WTC11 (cell line): ENCODE measurements at regions not wholly inside any gene's neighbourhood (a gene's known extent, or its start where the extent isn't known, plus 50 kb on each side); places are given as distances from the start of the nearest gene placed in this dataset.

Experiments
- ATAC-seq: fragments of 200-7000 bp; cut with Tn5 transposase; 2 replicates; pipeline ENCODE4 v1.10.0; 2021; ENCODE audit warnings: mild to moderate bottlenecking, moderate library complexity
- CTCF ChIA-PET: fragments of 300-600 bp; sonication (Branson Sonifier 250); formaldehyde crosslinking; loops from one replicate; lab custom pipeline; 2021; ENCODE audit warnings: antibody characterized with exemption; lab: Charles Lee
- POLR2A ChIA-PET: fragments of 350-600 bp; sonication (Branson Sonifier 250); formaldehyde crosslinking; loops from one replicate; lab custom pipeline; 2021; ENCODE audit warnings: antibody characterized with exemption; lab: Charles Lee
- DNase-seq: peaks from one replicate; pipeline ENCODE4 v3.0.0; 2021; ENCODE audit warnings: low spot score
- H3K27ac Mint-ChIP-seq: 2 replicates; pipeline ENCODE4 v1.8.0; 2021; ENCODE audit warnings: mixed read lengths
- H3K27me3 Mint-ChIP-seq: 2 replicates; pipeline ENCODE4 v1.8.0; 2021; ENCODE audit warnings: low read depth, mild to moderate bottlenecking, moderate library complexity, mixed read lengths
- H3K36me3 Mint-ChIP-seq: 2 replicates; pipeline ENCODE4 v1.8.0; 2021; ENCODE audit warnings: mixed read lengths
- H3K4me1 Mint-ChIP-seq: 2 replicates; pipeline ENCODE4 v1.8.0; 2022; ENCODE audit warnings: mixed read lengths
- H3K4me3 Mint-ChIP-seq: 2 replicates; pipeline ENCODE4 v1.8.0; 2021; ENCODE audit warnings: mild to moderate bottlenecking, moderate library complexity, mixed read lengths
- H3K9me3 Mint-ChIP-seq: 2 replicates; pipeline ENCODE4 v1.8.0; 2021; ENCODE audit warnings: mixed read lengths
- FOXK1 ChIP-seq: sonication (generic); formaldehyde crosslinking; IDR thresholded peaks from 2 replicates; pipeline ENCODE4 v1.8.0; 2022; ENCODE audit warnings: mild to moderate bottlenecking, moderate library complexity, missing genetic modification reagents
- GABPB1 ChIP-seq: sonication (generic); formaldehyde crosslinking; IDR thresholded peaks from 2 replicates; pipeline ENCODE4 v1.8.1; 2023; ENCODE audit warnings: mild to moderate bottlenecking, missing genetic modification reagents
- JUN ChIP-seq: sonication (generic); formaldehyde crosslinking; IDR thresholded peaks from 2 replicates; pipeline ENCODE4 v1.8.0; 2023; ENCODE audit warnings: mild to moderate bottlenecking, missing genetic modification reagents
- KAT7 ChIP-seq: sonication (generic); formaldehyde crosslinking; IDR thresholded peaks from 2 replicates; pipeline ENCODE4 v1.8.1; 2023; ENCODE audit warnings: missing genetic modification reagents, mild to moderate bottlenecking, borderline replicate concordance
- MXD4 ChIP-seq: fragments of 250-450 bp; sonication (Bioruptor Pico); IDR thresholded peaks from 2 replicates; pipeline ENCODE4 v1.8.0; 2021; ENCODE audit warnings: mild to moderate bottlenecking, moderate library complexity, borderline replicate concordance
- MYBL2 ChIP-seq: sonication (generic); formaldehyde crosslinking; IDR thresholded peaks from 2 replicates; pipeline ENCODE4 v1.8.1; 2023; ENCODE audit warnings: mild to moderate bottlenecking, moderate library complexity, missing genetic modification reagents
- NR3C1 ChIP-seq: sonication (generic); formaldehyde crosslinking; conservative IDR thresholded peaks from 2 replicates; pipeline ENCODE4 v1.8.1; 2023; ENCODE audit warnings: low read depth, mild to moderate bottlenecking, missing genetic modification reagents
- OVOL2 ChIP-seq: fragments of 250-450 bp; sonication (Bioruptor Pico); IDR thresholded peaks from 2 replicates; pipeline ENCODE4 v1.9.0; 2021; ENCODE audit warnings: mild to moderate bottlenecking, borderline replicate concordance
- RELA ChIP-seq: sonication (generic); formaldehyde crosslinking; IDR thresholded peaks from 2 replicates; pipeline ENCODE4 v1.8.1; 2022; ENCODE audit warnings: missing genetic modification reagents, mild to moderate bottlenecking, borderline replicate concordance
- SMAD4 ChIP-seq: sonication (generic); formaldehyde crosslinking; IDR thresholded peaks from 2 replicates; pipeline ENCODE4 v1.8.0; 2022; ENCODE audit warnings: mild to moderate bottlenecking, missing genetic modification reagents
- TEAD4 ChIP-seq: sonication (generic); formaldehyde crosslinking; IDR thresholded peaks from 2 replicates; pipeline ENCODE4 v1.8.0; 2022; ENCODE audit warnings: mild to moderate bottlenecking, missing genetic modification reagents
- ZNF138 ChIP-seq: sonication (generic); formaldehyde crosslinking; conservative IDR thresholded peaks from 2 replicates; pipeline ENCODE4 v1.8.1; 2022; ENCODE audit warnings: mild to moderate bottlenecking, moderate library complexity, missing genetic modification reagents
- ZNF219 ChIP-seq: sonication (generic); formaldehyde crosslinking; IDR thresholded peaks from 2 replicates; pipeline ENCODE4 v1.8.0; 2023; ENCODE audit warnings: missing genetic modification reagents, mild to moderate bottlenecking, borderline replicate concordance
- ZNF232 ChIP-seq: sonication (generic); formaldehyde crosslinking; IDR thresholded peaks from 2 replicates; pipeline ENCODE4 v1.8.0; 2022; ENCODE audit warnings: mild to moderate bottlenecking, missing genetic modification reagents
- ZNF317 ChIP-seq: sonication (generic); formaldehyde crosslinking; IDR thresholded peaks from 2 replicates; pipeline ENCODE4 v1.8.1; 2023; ENCODE audit warnings: low read depth, mild to moderate bottlenecking, moderate library complexity, missing genetic modification reagents, borderline replicate concordance
- ZNF416 ChIP-seq: fragments of 250-450 bp; sonication (Bioruptor Pico); IDR thresholded peaks from 2 replicates; pipeline ENCODE4 v1.9.0; 2021; ENCODE audit warnings: mild to moderate bottlenecking, inconsistent platforms
- ZNF671 ChIP-seq: fragments of 250-450 bp; sonication (Bioruptor Pico); IDR thresholded peaks from 2 replicates; pipeline ENCODE4 v1.8.0; 2021; ENCODE audit warnings: mild to moderate bottlenecking
- TF ChIP-seq, protein P1 (sequence below): sonication (generic); formaldehyde crosslinking; IDR thresholded peaks from 2 replicates; pipeline ENCODE4 v1.8.1; 2023; ENCODE audit warnings: mild to moderate bottlenecking, missing genetic modification reagents, moderate library complexity
- TF ChIP-seq, protein P2 (sequence below): sonication (generic); formaldehyde crosslinking; IDR thresholded peaks from 2 replicates; pipeline ENCODE4 v1.8.1; 2022; ENCODE audit warnings: low read depth, mild to moderate bottlenecking, moderate library complexity, missing genetic modification reagents, borderline replicate concordance
- TF ChIP-seq, protein P3 (sequence below): fragments of 250-450 bp; sonication (Bioruptor Pico); IDR thresholded peaks from 2 replicates; pipeline ENCODE4 v1.9.0; 2021; ENCODE audit warnings: moderate library complexity, mild to moderate bottlenecking, inconsistent platforms, borderline replicate concordance
- TF ChIP-seq, protein P4 (sequence below): sonication (generic); formaldehyde crosslinking; IDR thresholded peaks from 2 replicates; pipeline ENCODE4 v1.8.0; 2022; ENCODE audit warnings: mild to moderate bottlenecking, missing genetic modification reagents
- TF ChIP-seq, protein P5 (sequence below): sonication (generic); formaldehyde crosslinking; IDR thresholded peaks from 2 replicates; pipeline ENCODE4 v1.8.1; 2022; ENCODE audit warnings: mild to moderate bottlenecking, moderate library complexity, missing genetic modification reagents
- TF ChIP-seq, protein P6 (sequence below): sonication (generic); formaldehyde crosslinking; IDR thresholded peaks from 2 replicates; pipeline ENCODE4 v1.8.1; 2023; ENCODE audit warnings: mild to moderate bottlenecking, moderate library complexity, missing genetic modification reagents
- TF ChIP-seq, protein P7 (sequence below): sonication (generic); formaldehyde crosslinking; IDR thresholded peaks from 2 replicates; pipeline ENCODE4 v1.8.1; 2023; ENCODE audit warnings: mild to moderate bottlenecking, missing genetic modification reagents, moderate library complexity
- TF ChIP-seq, protein P8 (sequence below): sonication (generic); formaldehyde crosslinking; IDR thresholded peaks from 2 replicates; pipeline ENCODE4 v1.8.0; 2023; ENCODE audit warnings: missing genetic modification reagents, mild to moderate bottlenecking, borderline replicate concordance

DNA sequence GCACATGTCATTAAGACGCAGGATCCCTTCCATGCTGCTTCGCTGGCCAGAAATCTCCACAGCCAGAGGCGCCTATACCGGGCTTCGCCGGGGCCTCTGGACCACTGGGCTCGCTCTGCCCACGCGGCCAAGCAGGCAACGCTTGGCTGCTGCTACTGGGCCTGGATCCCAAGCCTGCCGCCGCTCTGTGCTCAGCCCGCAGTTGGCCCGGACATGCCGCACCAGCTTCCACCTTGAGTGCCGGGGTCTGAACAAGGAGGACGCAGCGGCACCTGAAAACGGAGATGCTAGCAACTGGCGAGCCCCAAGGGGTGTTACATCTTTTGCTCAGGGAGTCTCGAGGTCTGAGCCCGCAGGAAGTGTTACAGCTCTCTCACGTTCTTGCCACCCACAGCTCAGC lies 409.9 kb upstream of the SGCG start:
- CTCF ChIA-PET = no interaction called here
- POLR2A ChIA-PET = no interaction called here
- ATAC-seq = no peak
- DNase-seq = no peak
- TF ChIP-seq RELA (CRISPR knock-in tag) = no peak
- no peak for TF ChIP-seq ZNF219 (CRISPR knock-in tag)
- TF ChIP-seq ZNF138 (CRISPR knock-in tag) = no peak
- TF ChIP-seq ZNF416 (CRISPR knock-in tag) = no peak
- TF ChIP-seq, protein P1, sequence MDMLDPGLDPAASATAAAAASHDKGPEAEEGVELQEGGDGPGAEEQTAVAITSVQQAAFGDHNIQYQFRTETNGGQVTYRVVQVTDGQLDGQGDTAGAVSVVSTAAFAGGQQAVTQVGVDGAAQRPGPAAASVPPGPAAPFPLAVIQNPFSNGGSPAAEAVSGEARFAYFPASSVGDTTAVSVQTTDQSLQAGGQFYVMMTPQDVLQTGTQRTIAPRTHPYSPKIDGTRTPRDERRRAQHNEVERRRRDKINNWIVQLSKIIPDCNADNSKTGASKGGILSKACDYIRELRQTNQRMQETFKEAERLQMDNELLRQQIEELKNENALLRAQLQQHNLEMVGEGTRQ (CRISPR knock-in tag) = no peak
- TF ChIP-seq GABPB1 = no peak
- TF ChIP-seq JUN (CRISPR knock-in tag) = no peak
- TF ChIP-seq ZNF317 = no peak
- no peak for TF ChIP-seq KAT7 (CRISPR knock-in tag)
- TF ChIP-seq ZNF232 (CRISPR knock-in tag) = no peak
- no peak for TF ChIP-seq NR3C1
- TF ChIP-seq, protein P2, sequence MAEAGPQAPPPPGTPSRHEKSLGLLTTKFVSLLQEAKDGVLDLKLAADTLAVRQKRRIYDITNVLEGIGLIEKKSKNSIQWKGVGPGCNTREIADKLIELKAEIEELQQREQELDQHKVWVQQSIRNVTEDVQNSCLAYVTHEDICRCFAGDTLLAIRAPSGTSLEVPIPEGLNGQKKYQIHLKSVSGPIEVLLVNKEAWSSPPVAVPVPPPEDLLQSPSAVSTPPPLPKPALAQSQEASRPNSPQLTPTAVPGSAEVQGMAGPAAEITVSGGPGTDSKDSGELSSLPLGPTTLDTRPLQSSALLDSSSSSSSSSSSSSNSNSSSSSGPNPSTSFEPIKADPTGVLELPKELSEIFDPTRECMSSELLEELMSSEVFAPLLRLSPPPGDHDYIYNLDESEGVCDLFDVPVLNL (CRISPR knock-in tag) = no peak
- no peak for TF ChIP-seq TEAD4 (CRISPR knock-in tag)
- no peak for TF ChIP-seq OVOL2 (CRISPR knock-in tag)
- TF ChIP-seq ZNF671 (CRISPR knock-in tag) = no peak
- TF ChIP-seq MXD4 (CRISPR knock-in tag) = no peak
- TF ChIP-seq MYBL2 (CRISPR knock-in tag) = no peak
- TF ChIP-seq, protein P3, sequence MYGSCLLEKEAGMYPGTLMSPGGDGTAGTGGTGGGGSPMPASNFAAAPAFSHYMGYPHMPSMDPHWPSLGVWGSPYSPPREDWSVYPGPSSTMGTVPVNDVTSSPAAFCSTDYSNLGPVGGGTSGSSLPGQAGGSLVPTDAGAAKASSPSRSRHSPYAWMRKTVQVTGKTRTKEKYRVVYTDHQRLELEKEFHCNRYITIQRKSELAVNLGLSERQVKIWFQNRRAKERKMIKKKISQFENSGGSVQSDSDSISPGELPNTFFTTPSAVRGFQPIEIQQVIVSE (CRISPR knock-in tag) = no peak
- TF ChIP-seq, protein P4, sequence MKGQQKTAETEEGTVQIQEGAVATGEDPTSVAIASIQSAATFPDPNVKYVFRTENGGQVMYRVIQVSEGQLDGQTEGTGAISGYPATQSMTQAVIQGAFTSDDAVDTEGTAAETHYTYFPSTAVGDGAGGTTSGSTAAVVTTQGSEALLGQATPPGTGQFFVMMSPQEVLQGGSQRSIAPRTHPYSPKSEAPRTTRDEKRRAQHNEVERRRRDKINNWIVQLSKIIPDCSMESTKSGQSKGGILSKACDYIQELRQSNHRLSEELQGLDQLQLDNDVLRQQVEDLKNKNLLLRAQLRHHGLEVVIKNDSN = no peak
- H3K4me3 Mint-ChIP-seq = no peak overlapping the region
- H3K4me1 Mint-ChIP-seq = no peaks in the 10 kb centered on the region
- no peaks in the 10 kb centered on the region for H3K36me3 Mint-ChIP-seq
- no peak overlapping the region for H3K27ac Mint-ChIP-seq
- no peaks in the 10 kb centered on the region for H3K27me3 Mint-ChIP-seq
- H3K9me3 Mint-ChIP-seq = peaks cover 3% of the 10 kb centered on the region; the same call in 1 of the 2 replicates

DNA sequence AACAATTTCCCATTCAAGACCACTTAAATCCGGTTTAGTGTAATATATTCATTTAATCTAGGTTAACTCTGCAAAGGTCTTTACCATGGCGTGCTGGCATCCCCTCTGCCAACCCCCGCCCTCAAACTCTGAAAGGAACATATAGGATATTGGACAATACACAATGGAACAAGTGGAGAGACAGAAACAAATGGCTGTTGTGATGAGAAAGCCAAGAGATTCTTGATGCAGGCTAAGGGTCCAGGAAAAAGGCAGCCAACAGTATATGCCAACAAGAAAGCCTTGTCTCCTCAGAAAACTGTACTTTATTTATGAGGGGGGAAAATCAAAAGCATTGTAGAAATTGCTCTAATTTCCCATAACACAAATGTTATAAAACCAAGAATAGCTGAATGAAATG lies 407.3 kb upstream of the SGCG start:
- no peaks in the 10 kb centered on the region for H3K27me3 Mint-ChIP-seq
- DNase-seq (no peak), ATAC-seq (no peak)
- CTCF ChIA-PET = no interaction called here
- no peak overlapping the region for H3K27ac Mint-ChIP-seq
- no peaks in the 10 kb centered on the region for H3K4me1 Mint-ChIP-seq
- H3K36me3 Mint-ChIP-seq = no peaks in the 10 kb centered on the region
- POLR2A ChIA-PET = no interaction called here
- H3K4me3 Mint-ChIP-seq = no peak overlapping the region
- peaks cover 3% of the 10 kb centered on the region; the same call in 1 of the 2 replicates for H3K9me3 Mint-ChIP-seq
- TF ChIP-seq OVOL2 (CRISPR knock-in tag) = no peak
- TF ChIP-seq, protein P5, sequence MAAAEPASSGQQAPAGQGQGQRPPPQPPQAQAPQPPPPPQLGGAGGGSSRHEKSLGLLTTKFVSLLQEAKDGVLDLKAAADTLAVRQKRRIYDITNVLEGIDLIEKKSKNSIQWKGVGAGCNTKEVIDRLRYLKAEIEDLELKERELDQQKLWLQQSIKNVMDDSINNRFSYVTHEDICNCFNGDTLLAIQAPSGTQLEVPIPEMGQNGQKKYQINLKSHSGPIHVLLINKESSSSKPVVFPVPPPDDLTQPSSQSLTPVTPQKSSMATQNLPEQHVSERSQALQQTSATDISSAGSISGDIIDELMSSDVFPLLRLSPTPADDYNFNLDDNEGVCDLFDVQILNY = no peak
- TF ChIP-seq, protein P6, sequence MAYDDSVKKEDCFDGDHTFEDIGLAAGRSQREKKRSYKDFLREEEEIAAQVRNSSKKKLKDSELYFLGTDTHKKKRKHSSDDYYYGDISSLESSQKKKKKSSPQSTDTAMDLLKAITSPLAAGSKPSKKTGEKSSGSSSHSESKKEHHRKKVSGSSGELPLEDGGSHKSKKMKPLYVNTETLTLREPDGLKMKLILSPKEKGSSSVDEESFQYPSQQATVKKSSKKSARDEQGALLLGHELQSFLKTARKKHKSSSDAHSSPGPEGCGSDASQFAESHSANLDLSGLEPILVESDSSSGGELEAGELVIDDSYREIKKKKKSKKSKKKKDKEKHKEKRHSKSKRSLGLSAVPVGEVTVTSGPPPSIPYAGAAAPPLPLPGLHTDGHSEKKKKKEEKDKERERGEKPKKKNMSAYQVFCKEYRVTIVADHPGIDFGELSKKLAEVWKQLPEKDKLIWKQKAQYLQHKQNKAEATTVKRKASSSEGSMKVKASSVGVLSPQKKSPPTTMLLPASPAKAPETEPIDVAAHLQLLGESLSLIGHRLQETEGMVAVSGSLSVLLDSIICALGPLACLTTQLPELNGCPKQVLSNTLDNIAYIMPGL = no peak
- no peak for TF ChIP-seq FOXK1 (CRISPR knock-in tag)
- TF ChIP-seq SMAD4 (CRISPR knock-in tag) = no peak
- TF ChIP-seq, protein P7, sequence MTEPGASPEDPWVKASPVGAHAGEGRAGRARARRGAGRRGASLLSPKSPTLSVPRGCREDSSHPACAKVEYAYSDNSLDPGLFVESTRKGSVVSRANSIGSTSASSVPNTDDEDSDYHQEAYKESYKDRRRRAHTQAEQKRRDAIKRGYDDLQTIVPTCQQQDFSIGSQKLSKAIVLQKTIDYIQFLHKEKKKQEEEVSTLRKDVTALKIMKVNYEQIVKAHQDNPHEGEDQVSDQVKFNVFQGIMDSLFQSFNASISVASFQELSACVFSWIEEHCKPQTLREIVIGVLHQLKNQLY = no peak
- TF ChIP-seq, protein P8, sequence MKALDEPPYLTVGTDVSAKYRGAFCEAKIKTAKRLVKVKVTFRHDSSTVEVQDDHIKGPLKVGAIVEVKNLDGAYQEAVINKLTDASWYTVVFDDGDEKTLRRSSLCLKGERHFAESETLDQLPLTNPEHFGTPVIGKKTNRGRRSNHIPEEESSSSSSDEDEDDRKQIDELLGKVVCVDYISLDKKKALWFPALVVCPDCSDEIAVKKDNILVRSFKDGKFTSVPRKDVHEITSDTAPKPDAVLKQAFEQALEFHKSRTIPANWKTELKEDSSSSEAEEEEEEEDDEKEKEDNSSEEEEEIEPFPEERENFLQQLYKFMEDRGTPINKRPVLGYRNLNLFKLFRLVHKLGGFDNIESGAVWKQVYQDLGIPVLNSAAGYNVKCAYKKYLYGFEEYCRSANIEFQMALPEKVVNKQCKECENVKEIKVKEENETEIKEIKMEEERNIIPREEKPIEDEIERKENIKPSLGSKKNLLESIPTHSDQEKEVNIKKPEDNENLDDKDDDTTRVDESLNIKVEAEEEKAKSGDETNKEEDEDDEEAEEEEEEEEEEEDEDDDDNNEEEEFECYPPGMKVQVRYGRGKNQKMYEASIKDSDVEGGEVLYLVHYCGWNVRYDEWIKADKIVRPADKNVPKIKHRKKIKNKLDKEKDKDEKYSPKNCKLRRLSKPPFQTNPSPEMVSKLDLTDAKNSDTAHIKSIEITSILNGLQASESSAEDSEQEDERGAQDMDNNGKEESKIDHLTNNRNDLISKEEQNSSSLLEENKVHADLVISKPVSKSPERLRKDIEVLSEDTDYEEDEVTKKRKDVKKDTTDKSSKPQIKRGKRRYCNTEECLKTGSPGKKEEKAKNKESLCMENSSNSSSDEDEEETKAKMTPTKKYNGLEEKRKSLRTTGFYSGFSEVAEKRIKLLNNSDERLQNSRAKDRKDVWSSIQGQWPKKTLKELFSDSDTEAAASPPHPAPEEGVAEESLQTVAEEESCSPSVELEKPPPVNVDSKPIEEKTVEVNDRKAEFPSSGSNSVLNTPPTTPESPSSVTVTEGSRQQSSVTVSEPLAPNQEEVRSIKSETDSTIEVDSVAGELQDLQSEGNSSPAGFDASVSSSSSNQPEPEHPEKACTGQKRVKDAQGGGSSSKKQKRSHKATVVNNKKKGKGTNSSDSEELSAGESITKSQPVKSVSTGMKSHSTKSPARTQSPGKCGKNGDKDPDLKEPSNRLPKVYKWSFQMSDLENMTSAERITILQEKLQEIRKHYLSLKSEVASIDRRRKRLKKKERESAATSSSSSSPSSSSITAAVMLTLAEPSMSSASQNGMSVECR (CRISPR knock-in tag) = no peak
